DMS153 treated with DMSO at 0.1 percent for 48 hours (cell line): ENCODE measurements at regions not wholly inside any gene's neighbourhood (a gene's known extent, or its start where the extent isn't known, plus 50 kb on each side); places are given as distances from the start of the nearest gene placed in this dataset.
"Not testable (repeated sequence)": the region's sequence is repeated elsewhere in the genome, so short reads cannot be mapped to it uniquely, and the experiment has no call there.

Experiments used
- DNase-seq: peaks from one replicate; lab custom pipeline; 2025; ENCODE audit not compliant: unreplicated experiment; lab: John Stamatoyannopoulos, UW

- peak; percentile 19 for DNase-seq
Observed at GRCh38 chr17:27944546-27945332, 51.6 kb upstream of the LYRM9 start.

GRCh38 chr17:27945333-27945616, 52.1 kb upstream of the LYRM9 start:
- DNase-seq = no peak

GRCh38 chr17:27945953-27946352, 52.8 kb upstream of the LYRM9 start:
- DNase-seq = no peak

GRCh38 chr17:27946513-27946912, 53.3 kb upstream of the LYRM9 start:
- DNase-seq = peak; percentile 16

GRCh38 chr17:27947005-27947406, 53.8 kb upstream of the LYRM9 start:
- DNase-seq = no peak

GRCh38 chr17:27949304-27949703, 56.1 kb upstream of the LYRM9 start:
- DNase-seq = no peak

GRCh38 chr17:27950225-27950624, 57.1 kb upstream of the LYRM9 start:
- DNase-seq = not testable (repeated sequence)

GRCh38 chr17:27950995-27951394, 57.8 kb upstream of the LYRM9 start:
- DNase-seq = no peak

- DNase-seq = no peak
Observed at GRCh38 chr17:27951872-27952271, 58.7 kb upstream of the LYRM9 start.

- no peak for DNase-seq
Observed at GRCh38 chr17:27952366-27952765, 59.2 kb upstream of the LYRM9 start.

GRCh38 chr17:27954548-27955495, 61.7 kb upstream of the LYRM9 start:
- DNase-seq = no peak

- peak; percentile 8 for DNase-seq
Observed at GRCh38 chr17:27956601-27957445, 63.7 kb upstream of the LYRM9 start.

- DNase-seq = not testable (repeated sequence)
Observed at GRCh38 chr17:27957446-27957793, 64.3 kb upstream of the LYRM9 start.

- no peak for DNase-seq
Observed at GRCh38 chr17:27958708-27959381, 65.7 kb upstream of the LYRM9 start.

- no peak for DNase-seq
Observed at GRCh38 chr17:27959382-27959709, 66.2 kb upstream of the LYRM9 start.

GRCh38 chr17:27960183-27960849, 67.2 kb upstream of the LYRM9 start:
- DNase-seq = no peak

GRCh38 chr17:27962581-27962980, 69.4 kb upstream of the LYRM9 start:
- DNase-seq = not testable (repeated sequence)

- no peak for DNase-seq
Observed at GRCh38 chr17:27965224-27965623, 72.1 kb upstream of the LYRM9 start.

- DNase-seq = no peak
Observed at GRCh38 chr17:27968206-27968732, 74.2 kb upstream of the NLK start.

GRCh38 chr17:27970587-27970986, 71.9 kb upstream of the NLK start:
- no peak for DNase-seq
